Endodermal cell (in vitro differentiated cells): ENCODE measurements at regions not wholly inside any gene's neighbourhood (a gene's known extent, or its start where the extent isn't known, plus 50 kb on each side); places are given as distances from the start of the nearest gene placed in this dataset.

Experiments
- DNase-seq: peaks from one replicate; pipeline ENCODE4 v3.0.0-alpha.2; 2017
- H3K27ac ChIP-seq: 2 replicates; pipeline ENCODE4 v1.5.1; 2013; ENCODE audit warnings: mild to moderate bottlenecking, low read depth, low read length, moderate library complexity
- H3K27me3 ChIP-seq: 2 replicates; pipeline ENCODE4 v1.6.1; 2013; ENCODE audit warnings: mild to moderate bottlenecking, low read length, moderate library complexity; ENCODE audit not compliant: insufficient read depth, control insufficient read depth, poor library complexity, severe bottlenecking
- H3K36me3 ChIP-seq: 2 replicates; pipeline ENCODE4 v1.7.0; 2013; ENCODE audit warnings: mild to moderate bottlenecking, low read length, moderate library complexity; ENCODE audit not compliant: control insufficient read depth, insufficient read depth
- H3K4me1 ChIP-seq: one replicate; pipeline ENCODE4 v1.7.0; 2013; ENCODE audit warnings: low read length; ENCODE audit not compliant: control insufficient read depth, insufficient read depth
- H3K4me3 ChIP-seq: 2 replicates; pipeline ENCODE4 v1.5.1; 2013; ENCODE audit warnings: mild to moderate bottlenecking, low read length, moderate library complexity
- H3K9ac ChIP-seq: 2 replicates; pipeline ENCODE4 v1.6.1; 2013; ENCODE audit warnings: mild to moderate bottlenecking, low read length, moderate library complexity; ENCODE audit not compliant: poor library complexity, severe bottlenecking; ENCODE audit errors: extremely low read depth
- H3K9me3 ChIP-seq: 2 replicates; pipeline ENCODE4 v1.6.1; 2013; ENCODE audit warnings: mild to moderate bottlenecking, low read length, moderate library complexity; ENCODE audit not compliant: control insufficient read depth
- H3K27ac Mint-ChIP-seq: 2 replicates; pipeline ENCODE4 v1.8.0; 2020; ENCODE audit warnings: mixed read lengths
- H3K27me3 Mint-ChIP-seq: 2 replicates; pipeline ENCODE4 v1.8.0; 2021; ENCODE audit warnings: mild to moderate bottlenecking, mixed read lengths; ENCODE audit not compliant: insufficient read depth
- H3K36me3 Mint-ChIP-seq: 2 replicates; pipeline ENCODE4 v1.8.0; 2020; ENCODE audit warnings: low read depth, mixed read lengths
- H3K4me1 Mint-ChIP-seq: 2 replicates; pipeline ENCODE4 v1.8.0; 2020; ENCODE audit warnings: mixed read lengths
- H3K4me3 Mint-ChIP-seq: 2 replicates; pipeline ENCODE4 v1.8.0; 2020; ENCODE audit warnings: mild to moderate bottlenecking, moderate library complexity, mixed read lengths
- H3K9me3 Mint-ChIP-seq: 2 replicates; pipeline ENCODE4 v1.8.0; 2020; ENCODE audit warnings: mild to moderate bottlenecking, mixed read lengths
- CTCF ChIP-seq: fragments of 200-600 bp; sonication (generic); conservative IDR thresholded peaks from 2 replicates; pipeline ENCODE4 v1.5.0; 2021; ENCODE audit warnings: antibody characterized with exemption, mild to moderate bottlenecking
- WGBS, 2 experiments: methylation state at CpG; one replicate each; pipeline versions ENCODE4 v1.1.5 to v1.1.7; 2013; ENCODE audit warnings: missing lambda C conversion rate in 2 of 2, mixed read lengths in 1 of 2; ENCODE audit not compliant: insufficient coverage in 1 of 2, insufficient read length in 1 of 2; 5-methylcytosine and 5-hydroxymethylcytosine counted together

- no peaks in the 10 kb centered on the region for H3K27me3 ChIP-seq
- peaks cover 8% of the 10 kb centered on the region for H3K9me3 Mint-ChIP-seq
- TF ChIP-seq CTCF: no peak
- no peaks in the 10 kb centered on the region for H3K4me1 ChIP-seq
- no peaks in the 10 kb centered on the region for H3K9me3 ChIP-seq
- H3K27me3 Mint-ChIP-seq: no peaks in the 10 kb centered on the region
- peaks cover 12% of the 10 kb centered on the region for H3K4me1 Mint-ChIP-seq
- no peak overlapping the region for H3K27ac ChIP-seq
- H3K27ac Mint-ChIP-seq: no peak overlapping the region
- no peak for DNase-seq
- no peak overlapping the region for H3K4me3 ChIP-seq
- 90 to 92% methylated on average over 4 to 10 of the region's 10 CpGs for WGBS, 2 experiments
- H3K9ac ChIP-seq: no peak overlapping the region
- no peaks in the 10 kb centered on the region for H3K36me3 ChIP-seq
- no peak overlapping the region for H3K4me3 Mint-ChIP-seq
- no peaks in the 10 kb centered on the region for H3K36me3 Mint-ChIP-seq
Observed at GRCh38 chr1:177858332-177858821, 111.5 kb downstream of the SEC16B start.

- H3K27me3 Mint-ChIP-seq: no peaks in the 10 kb centered on the region
- Histone ChIP-seq H3K4me1 (no peaks in the 10 kb centered on the region), H3K36me3 (no peaks in the 10 kb centered on the region), H3K27ac (no peak overlapping the region), H3K4me3 (no peak overlapping the region), H3K9me3 (no peaks in the 10 kb centered on the region), H3K27me3 (no peaks in the 10 kb centered on the region), H3K9ac (no peak overlapping the region)
- peaks cover 12% of the 10 kb centered on the region for H3K4me1 Mint-ChIP-seq
- no peaks in the 10 kb centered on the region for H3K36me3 Mint-ChIP-seq
- TF ChIP-seq CTCF: no peak
- H3K9me3 Mint-ChIP-seq: peaks cover 8% of the 10 kb centered on the region
- H3K27ac Mint-ChIP-seq: no peak overlapping the region
- no peak for DNase-seq
- no peak overlapping the region for H3K4me3 Mint-ChIP-seq
- WGBS, 2 experiments: 92 to 95% methylated on average over 4 to 5 of the region's 5 CpGs
Observed at GRCh38 chr1:177857285-177857684, 112.6 kb downstream of the SEC16B start.

DNA sequence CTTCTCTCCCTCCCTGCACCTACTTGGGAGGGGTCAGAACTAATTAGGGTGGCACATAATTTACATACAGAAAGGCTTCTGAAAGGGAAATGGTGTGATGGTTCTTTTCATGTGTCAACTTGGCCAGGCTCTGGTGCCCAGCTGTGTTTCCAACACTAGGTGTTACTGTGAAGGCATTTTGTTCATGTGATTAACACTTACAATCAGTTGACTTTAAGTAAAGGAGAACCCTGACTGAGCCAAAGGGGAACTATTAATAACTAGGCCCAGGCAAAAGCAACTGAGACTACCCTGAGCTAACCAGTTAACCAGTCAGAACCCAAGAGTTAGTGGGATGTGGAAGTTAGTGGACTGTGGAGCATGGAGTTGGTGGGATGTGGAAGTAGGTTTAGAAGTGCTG lies 114.9 kb downstream of the SEC16B start:
- Histone ChIP-seq H3K4me3 (no peak overlapping the region), H3K36me3 (no peaks in the 10 kb centered on the region), H3K9me3 (no peaks in the 10 kb centered on the region), H3K9ac (no peak overlapping the region), H3K27ac (no peak overlapping the region), H3K27me3 (no peaks in the 10 kb centered on the region), H3K4me1 (no peaks in the 10 kb centered on the region)
- H3K36me3 Mint-ChIP-seq: no peaks in the 10 kb centered on the region
- no peaks in the 10 kb centered on the region for H3K27me3 Mint-ChIP-seq
- H3K4me1 Mint-ChIP-seq: peaks cover 12% of the 10 kb centered on the region
- TF ChIP-seq CTCF: no peak
- H3K9me3 Mint-ChIP-seq: peaks cover 8% of the 10 kb centered on the region
- DNase-seq: no peak
- H3K4me3 Mint-ChIP-seq: no peak overlapping the region
- H3K27ac Mint-ChIP-seq: no peak overlapping the region
